Ramos (cell line): ENCODE measurements at regions not wholly inside any gene's neighbourhood (a gene's known extent, or its start where the extent isn't known, plus 50 kb on each side); places are given as distances from the start of the nearest gene placed in this dataset.

Experiments
- in situ Hi-C: fragments of 300-500 bp; cut with MboI; formaldehyde crosslinking; loops from one replicate; pipeline ENCODE4 v1.14.3; 2022; ENCODE audit warnings: low sequenced_read_pairs; ENCODE audit not compliant: unreplicated experiment

DNA sequence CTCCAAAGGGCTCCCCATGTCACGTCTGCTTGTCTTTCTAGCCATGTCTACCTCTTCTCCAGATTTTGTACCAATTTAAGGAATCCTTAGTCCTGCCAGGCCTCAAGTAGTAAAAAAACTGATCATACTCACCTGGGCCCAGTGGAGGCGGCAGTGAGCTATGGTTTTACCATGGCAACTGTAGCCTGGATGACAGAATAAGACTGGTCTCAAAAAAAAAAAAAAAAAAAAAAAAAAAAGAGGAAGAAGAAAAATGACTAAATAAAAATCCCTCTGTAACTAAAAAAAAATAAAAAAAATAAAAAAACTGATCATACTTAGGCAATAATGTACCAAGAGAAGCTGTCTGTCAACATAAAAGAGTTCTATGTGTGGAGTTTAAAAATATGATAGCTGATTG lies 221.6 kb downstream of the NR4A2 start:
- in situ Hi-C loops, result no loop called here

DNA sequence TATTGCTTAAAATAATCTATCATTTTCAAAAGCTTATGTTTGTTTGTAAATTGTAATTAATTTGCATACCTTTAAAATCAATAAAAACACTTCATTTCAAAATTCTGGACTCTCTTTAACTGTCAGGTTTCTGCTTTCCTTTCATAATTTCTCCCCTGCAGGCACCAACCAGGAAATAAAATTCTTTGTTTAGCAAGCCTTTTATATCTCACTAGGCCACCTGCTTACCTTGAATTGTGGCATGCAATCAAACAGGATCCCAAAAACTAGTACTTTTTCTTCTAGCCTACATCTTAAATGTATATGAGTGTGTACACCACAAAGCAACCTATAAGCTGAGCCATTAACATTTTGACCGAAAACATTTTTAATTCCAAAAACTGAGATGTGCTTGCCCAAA lies 233.1 kb downstream of the NR4A2 start:
- in situ Hi-C loops, result no loop called here

DNA sequence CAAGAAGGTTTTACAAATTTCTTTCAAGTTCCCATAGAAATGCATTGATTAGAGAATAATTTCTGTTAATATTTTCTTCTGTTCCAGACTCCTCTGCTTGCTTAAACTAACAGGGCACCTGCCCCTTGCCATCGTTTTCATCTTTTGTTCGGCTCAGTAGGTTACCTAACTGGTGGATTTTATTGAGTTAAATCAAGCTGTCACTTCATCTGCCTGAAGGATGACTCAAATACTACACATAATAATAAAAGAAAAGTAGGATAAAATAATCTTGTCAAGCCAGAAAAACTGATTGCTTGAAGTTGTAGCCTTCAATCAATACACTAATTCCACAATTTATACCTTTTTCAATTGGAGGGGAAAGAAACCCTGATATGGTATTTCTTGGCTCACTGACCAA lies 234.0 kb downstream of the NR4A2 start:
- in situ Hi-C loops, result no loop called here

DNA sequence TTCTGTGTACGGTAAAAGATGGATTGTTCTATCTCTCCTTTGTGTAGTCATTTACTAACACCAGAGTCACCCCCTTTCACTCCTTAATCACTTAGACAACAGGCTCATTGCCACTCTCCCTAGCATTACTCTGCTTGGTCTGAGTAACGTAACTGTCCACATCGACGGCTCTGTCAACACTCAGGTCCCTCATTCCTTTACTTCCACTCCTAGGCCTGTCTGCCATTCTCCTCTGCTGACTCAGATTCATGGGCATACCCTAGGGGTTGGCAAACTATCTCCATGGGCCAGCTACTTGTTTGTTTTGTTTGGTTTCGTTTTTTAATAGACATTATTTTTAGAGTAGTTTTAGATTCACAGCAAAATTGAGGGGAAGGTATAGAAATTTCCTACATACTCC lies 243.9 kb downstream of the NR4A2 start:
- in situ Hi-C loops, result no loop called here

DNA sequence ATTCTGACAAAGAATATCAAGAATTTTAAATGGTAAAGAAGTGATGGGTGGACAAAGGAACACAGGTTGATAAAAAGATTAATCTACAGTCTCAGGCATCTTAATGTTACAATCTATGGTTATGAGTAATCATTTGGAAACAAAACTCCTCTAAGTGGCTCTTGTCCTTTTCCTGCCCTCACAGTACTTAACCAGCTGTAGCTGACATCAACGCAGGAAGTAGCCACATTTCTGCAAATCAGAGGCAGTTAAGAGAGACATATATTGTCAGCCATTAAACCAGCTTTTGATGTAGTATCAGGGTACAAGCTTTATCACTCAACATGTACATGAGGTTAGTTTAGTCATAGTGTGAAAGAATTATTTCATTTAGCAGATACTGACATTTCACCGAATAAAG lies 244.6 kb downstream of the NR4A2 start:
- in situ Hi-C loops, result no loop called here

DNA sequence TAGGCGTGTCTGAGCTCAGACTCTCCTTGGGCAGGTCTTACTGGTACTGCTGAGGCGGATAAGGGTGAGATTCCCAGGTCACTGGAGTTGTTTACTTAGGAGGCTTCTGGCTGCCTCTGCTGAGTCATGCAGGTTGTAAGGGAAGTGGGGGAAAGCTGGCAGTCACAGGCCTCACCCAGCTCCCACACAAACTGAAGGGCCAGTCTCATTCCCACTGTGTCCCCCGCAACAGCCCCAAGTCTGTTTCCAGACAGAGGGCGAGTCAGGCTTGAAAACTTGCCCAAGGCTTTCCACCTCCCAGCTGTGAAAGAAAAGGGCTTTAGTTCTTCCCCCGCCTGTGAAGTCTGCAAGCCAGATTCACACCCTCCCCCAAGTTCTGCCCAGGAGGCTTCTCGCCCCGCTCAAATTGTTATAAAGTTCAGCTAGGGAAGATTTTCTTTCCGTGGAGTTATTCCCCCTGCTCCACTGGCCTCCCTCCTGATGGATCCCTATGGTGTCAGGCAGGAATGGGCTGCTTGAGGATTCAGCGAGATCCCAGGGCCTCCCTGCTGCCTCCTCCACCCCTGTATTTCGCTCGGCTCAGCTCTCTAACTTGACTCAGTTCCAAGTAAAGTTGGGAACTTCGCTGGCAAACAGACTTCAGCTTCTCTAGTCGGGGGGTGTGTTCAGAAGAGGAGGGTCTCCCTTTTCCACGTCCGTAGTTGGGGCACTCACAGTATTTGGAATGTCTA lies 248.6 kb downstream of the NR4A2 start:
- in situ Hi-C loops, result no loop called here

DNA sequence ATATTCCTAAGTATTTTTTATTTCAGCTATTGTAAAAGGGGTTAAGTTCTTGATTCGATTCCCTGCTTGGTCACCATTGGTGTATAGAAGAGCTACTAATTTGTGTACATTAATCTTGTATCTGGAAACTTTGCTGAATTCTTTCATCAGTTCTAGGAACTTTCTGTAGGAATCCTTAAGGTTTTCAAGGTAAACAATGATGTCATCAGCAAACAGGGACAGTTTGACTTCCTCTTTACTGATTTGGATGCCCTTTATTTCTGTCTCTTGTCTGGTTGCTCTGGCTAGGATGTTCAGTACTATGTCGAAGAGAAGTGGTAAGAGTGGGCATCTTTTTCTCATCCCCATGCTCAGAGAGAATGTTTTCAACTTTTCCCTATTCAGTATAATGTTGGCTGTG lies 252.7 kb downstream of the NR4A2 start:
- in situ Hi-C loops, result no loop called here

DNA sequence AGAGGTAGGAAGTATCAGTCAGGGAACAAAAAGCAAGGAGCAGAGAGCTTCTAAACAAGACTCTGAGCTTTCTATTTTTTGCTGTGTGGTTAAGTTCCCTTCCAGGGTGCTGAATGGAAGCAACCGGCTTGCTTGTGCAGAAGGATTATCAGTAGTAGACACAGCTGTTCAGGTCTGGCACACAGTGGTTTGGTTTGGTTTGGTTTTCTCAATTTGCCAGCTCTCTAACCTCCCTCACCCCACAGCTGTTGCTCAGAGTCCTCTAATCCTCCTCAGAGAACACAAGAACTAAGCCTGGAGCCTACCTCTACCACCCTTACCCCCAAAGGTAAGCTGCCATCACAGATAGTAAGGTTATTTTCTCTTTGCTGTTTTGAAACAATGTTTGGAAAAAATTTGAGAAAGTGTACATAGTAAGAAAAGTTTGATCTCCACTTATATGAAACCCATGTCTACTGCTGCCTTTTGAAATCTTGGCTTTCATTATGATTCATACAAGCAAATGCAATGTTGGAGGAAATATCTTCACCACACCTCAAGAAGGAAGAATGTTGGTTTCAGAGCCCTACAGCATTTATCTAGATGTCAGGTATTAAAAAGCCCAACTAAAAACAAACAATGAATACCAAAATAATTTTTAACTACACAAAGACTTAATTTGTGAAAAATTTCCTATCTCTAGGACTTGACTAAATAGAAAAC lies 255.3 kb downstream of the NR4A2 start:
- in situ Hi-C loops, result no loop called here

DNA sequence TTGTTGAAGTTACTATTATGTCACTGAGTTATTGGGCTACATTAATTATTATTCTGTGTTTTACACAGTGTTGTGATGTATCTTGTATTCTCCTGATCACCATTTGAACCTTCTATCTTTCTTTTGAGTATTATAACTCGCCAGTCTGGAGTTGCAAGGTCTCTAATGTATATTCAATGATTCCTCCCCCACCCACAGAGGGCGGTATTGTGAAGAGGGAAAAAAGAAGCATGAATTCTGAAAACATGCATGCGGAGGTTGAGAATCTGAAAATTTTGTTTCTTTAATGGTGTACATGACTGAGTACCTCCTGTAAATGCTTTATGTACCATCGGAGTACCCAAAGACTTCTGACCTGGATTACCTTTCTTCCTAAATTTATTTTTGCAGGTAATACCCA lies 266.6 kb downstream of the NR4A2 start:
- in situ Hi-C loops, result no loop called here

DNA sequence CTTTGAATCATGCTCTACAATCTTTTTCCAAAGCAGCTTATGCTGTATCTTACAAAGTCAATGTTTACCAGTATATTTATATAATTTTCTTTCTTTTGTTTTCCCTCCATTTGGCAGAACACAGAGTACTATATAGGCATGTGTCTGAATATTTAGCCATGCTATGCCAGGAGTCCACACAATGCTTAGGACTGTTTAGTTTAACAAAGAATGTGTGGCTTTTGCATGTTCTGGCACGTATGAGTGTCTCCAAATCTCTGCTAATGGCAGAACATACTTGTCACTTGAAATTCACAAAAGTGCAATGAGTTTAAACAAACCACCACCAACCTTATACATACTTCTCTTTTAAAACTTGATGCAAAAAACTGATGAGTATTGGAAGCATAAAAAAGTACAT lies 268.0 kb downstream of the NR4A2 start:
- in situ Hi-C loops, result no loop called here

DNA sequence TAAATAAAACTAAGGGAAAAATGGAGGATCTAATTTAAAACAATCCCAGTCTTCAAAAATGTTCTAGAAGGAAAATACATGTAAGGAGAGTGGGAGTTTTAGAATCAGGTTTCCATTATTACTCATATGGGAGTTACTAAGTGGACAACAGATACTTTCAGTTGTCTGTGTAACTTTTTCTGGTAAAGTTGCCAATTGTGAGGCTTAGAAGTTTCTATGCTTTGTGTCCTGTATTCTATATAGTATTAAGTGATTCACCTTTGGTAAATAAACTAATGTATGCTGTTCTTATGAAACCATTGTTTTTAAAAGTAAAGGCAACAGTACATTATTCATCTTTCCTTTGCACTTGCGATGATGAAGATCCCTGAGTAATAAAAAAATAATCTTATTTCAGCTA lies 274.9 kb downstream of the NR4A2 start:
- in situ Hi-C loops, result no loop called here

DNA sequence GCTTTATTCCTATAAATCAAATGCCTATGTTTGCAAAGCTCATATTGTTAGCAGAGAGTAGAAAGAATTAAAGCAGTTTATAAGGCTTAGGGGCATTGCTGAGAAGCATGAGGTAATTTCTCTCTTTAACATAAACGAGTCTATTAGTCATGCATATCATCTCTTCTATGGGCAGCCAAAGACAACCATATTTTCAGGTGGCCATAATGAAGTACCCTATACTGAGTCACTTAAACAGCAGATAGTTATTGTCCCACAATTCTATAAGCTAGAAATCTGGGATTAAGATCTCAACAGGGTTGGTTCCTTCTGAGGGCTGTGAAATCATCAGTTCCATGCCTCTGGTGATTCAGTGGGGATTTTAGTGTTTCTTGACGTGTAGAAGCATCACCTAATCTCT lies 277.5 kb downstream of the NR4A2 start:
- in situ Hi-C loops, result no loop called here

DNA sequence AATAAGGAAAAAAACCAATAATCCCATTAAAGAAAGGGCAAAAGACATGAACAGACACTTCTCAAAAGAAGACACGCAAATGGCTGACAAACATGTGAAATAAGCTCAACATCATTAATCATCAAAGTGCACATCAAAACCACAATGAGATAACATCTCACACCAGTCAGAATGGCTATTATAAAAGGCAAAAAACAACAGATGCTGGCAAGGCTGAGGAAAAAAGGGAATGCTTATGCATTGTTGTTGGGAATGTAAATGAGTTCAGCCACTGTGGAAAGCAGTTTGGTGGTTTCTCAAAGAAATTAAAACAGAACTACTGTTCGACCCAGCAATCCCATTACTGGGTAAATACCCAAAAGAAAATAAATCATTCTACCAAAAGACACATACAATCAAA lies 285.6 kb downstream of the NR4A2 start:
- in situ Hi-C loops, result no loop called here

DNA sequence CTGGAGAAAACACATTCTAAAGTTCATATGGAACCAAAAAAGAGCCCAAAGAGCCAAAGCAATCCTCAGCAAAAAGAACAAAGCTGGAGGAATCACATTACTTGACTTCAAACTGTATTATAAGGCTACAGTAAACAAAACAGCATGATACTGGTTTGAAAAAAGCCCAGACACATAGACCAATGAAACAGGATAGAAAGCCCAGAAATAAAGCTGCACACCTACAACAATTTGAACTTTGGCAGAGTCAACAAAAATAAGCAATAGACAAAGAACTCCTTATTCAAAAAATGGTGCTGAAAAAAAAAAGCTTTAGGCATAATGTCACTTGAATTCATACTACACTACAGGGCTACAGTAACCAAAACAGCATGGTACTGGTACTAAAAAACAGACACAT lies 289.6 kb downstream of the NR4A2 start:
- in situ Hi-C loops, result no loop called here

DNA sequence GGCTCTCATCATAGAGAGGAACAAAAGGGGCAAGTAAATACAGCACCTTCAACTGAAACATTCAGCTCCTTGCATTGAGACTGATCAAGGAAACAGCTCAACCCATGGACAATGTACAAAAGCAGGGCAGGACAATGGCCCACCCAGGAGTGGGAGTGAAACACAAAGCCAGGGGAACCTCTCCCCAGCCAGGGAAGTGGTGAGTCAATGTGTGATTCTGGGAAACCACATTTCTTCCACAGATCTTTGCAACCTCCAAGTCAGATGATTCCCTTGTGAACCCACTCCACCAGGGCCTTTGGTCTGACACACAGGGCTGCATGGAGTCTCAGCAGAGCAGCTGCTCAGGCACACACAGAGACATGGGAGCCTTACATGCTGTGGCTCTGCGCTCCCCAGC lies 294.5 kb downstream of the NR4A2 start:
- in situ Hi-C loops, result no loop called here

DNA sequence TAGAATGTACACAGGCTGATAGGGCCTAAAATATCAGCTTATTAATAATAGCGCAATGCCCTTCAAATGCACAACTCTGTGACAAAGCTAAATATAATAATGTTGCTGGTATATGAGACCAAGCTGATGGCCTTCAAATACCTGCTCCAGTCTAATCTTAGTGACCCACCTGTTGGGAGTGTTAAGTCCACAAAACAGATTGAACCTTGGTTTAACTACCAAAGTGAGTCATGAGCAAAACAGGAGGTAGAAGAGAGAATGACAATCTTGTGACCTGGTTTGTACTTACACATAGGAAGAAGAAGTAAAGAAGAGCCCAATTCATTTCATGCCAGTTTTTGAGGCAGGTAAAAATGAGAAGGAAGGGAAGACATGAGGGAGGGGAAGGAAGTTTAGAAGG lies 295.0 kb downstream of the NR4A2 start:
- in situ Hi-C loops, result no loop called here

DNA sequence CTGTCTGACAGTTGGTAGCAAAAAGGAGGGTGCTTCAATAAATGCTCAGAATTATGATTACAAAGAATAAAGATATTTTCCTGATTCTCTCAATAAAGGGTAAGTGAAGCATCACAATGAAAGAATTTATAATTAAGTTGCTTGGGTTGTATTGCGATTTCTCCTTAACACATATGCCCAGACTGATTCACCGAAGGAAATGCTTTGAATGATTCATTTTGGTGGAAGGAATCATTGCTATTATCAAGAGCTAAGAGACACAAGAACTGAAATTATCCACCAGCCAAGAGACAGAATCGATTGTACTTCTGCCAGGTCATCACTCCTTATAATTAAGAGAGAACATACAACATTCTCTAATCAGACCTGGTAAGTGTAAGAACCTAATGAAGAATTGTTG lies 301.4 kb downstream of the NR4A2 start:
- in situ Hi-C loops, result no loop called here

DNA sequence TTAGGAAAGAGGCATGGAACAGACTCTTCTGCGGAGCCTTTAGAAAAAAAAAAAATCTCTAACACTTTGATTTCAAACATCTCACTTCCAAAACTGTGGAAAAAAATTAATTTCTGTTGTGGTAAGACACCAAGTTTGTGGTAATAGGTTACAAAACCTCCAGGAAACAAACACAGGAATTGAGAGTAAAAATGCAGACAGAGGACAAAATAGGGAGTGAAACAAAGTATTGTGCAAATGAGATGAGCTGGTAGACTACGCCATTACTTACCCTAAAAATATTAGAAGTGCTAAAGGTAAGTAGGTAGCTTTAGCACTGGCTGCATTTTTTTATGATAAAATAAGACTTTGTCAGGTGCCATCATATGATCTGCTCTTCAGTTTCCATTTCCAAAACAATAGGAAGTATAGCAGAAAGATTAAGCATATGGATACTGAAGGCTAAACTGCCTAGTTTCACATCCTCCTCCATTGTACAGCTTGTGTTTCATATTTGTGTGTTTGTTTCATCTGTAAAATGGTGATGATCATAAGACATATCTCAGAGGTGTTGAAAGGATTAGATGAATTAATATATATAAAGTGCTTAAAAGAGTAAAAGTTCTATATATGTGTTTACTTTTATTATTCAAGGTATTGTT lies 309.2 kb downstream of the NR4A2 start:
- in situ Hi-C loops, result no loop called here

DNA sequence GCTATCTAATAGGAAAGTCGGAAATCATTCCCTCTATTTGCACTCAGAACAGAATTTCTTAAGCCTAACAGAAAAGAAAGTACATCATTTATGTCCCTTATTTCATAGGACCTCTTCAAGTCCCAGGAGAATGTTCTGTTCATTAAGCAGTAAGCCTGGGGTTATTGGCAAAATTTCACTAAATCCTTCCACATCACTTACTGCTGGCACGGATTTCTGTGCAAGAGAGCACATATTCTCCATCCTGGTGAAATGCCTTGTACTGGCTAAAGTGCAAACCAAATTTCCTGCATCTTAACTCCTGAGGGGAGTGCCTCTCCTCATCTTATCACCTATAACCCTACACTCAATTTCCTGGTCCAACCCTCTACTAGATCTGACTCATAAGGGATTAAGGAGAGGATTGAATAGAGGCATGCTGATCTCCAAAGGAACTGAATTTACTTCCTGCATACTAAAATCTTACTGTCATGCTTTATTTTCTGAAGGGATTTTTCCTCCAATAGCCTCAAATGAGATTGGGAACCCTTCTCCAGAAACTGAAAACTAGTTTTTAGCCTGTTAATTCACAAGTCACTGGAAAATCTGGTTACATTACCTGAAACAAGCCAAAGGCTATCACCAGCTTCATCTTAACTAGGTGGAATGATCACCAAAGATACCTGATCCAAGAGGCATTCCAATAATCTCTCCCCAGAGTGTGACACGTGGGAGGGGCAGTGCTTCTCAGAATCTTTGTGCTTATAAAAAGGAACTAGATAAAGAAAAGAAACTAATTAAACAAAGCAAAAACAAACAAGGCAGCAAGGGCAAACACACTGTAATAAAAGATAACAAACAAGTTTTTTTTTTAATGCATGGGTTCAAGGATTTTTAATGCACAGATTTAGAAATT lies 311.1 kb downstream of the NR4A2 start:
- in situ Hi-C loops, result no loop called here

DNA sequence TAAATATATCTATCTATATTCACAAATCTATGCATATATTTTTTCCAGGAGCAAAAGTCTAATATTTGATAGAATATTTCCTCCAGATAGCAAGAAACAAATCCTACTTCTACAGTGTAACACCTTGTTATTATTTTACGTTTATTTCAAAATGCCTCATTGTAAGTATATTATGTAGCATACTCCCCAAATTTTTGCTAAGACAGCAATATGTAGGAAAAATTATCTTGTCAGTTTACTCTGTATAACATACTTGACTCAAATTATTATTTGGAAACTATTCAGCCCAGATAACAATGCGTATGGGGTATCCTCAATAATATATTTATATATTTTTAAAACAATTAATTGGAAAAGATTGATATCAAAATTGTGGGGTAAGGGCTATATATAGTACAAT lies 313.2 kb downstream of the NR4A2 start:
- in situ Hi-C loops, result no loop called here
